ENCODE measurements at regions not wholly inside any gene's neighbourhood (a gene's known extent, or its start where the extent isn't known, plus 50 kb on each side); places are given as distances from the start of the nearest gene placed in this dataset.
"Not testable (repeated sequence)": the region's sequence is repeated elsewhere in the genome, so short reads cannot be mapped to it uniquely, and the experiment has no call there.

DNA sequence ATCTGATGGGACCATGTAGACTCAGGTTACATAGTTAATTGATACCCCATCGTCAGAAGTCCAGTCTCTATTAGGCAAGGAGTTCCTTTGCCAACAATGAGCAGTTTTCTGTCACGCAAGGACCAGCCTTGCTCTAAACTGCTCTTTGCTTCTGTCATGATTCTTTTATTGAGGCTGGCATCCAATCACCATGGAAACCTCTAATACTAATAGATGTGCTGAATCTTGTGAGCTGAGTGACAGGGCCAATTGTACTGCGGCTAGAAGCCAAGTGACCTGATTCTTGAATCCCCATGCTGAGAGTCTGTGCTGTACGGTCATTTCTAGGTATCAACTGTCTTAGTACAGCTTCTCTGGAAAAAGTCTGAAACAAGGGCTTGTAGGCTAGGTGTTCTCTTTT, 395.6 kb downstream of the RND3 start:
- no peak for DNase-seq

DNA sequence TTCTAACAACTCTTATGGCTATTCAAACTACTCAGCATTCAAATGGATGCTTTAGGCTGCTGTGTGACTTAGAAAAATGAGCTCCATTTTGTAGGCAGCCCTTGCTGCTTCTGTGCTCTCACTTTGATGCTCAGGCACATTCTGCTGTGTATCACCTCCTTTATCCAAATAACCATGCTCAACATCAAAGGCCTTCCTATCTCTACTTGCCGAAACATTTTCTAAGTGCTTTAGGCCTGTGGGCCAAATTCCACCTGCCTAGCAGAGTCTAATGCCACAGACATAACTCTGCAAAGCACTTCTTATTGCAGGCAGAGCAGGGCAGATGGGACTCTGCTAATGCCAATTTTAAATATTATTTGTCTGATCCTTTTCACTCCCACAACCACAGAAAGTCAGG, 397.4 kb downstream of the RND3 start:
- DNase-seq = no peak

GRCh38 chr2:150088538-150088937, 398.9 kb downstream of the RND3 start:
- no peak for DNase-seq

DNA sequence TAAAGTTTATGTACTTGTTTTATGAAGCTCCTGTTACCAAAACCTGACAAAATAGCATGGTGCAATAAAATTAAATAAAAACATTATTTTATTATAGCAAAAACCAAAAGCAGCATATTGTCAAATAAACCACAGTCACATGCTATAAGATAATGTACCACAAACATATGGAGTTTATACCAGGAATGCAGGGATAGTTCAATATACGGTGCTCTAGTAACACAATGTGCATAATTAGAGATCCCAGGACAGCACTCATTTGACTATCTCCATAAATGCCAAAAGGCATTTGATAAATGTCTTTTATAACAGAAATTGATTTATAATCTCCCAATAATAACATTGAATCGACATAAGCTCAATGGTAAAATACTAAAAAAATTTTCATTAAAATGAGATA, 402.0 kb downstream of the RND3 start:
- DNase-seq = no peak

DNA sequence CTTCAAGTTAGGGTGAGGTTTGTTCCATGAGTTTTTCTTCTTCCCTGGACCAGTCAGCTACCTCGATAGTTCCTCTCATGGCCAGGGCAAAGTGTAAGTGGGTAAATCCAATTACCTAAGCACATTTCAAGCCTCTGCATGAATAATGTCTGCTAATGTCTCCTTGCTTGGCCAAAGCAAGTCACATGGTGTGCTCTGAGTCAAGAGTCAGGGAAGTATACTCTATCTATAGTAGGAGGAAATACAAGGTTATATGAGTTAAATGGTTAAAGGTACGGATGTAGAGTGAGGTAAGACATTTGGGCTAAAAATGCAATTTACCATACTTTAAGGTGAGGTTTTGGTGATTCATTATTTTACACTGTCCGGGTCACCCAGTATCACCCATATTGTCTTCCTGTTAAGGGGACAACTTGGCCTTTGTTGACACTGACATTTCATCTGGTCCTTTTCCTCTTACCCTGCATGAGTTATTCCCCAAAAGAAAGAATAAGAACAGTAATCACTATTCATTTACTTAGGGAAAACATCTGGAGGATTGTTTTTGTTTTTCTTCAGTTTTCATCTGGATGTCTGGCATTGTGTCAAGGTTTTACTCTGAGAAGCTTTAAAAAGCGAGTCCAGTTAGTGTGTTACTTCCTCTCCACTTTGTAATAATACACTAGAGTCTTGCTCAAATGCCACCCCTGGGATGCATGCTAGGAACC, 405.5 kb downstream of the RND3 start:
- DNase-seq = no peak

DNA sequence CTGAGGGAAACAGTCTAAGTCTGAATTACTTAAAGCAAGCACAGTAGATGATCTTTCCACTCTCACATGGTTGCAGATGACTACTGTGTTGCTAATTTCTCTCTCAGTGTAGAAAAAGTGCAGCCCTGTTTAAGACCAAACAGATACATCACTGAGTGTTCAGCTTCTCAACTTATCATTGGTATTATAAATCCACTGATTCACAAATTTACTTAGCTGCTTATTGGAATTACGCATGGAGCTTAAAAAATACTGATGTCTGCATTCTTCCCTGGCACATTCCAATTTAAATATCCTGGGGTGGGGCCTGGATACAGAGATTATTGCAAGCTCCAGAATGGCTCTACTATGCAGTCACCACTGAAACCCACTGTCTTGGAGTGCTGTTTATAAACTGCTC, 411.2 kb downstream of the RND3 start:
- DNase-seq = no peak

GRCh38 chr2:150075831-150076230, 411.6 kb downstream of the RND3 start:
- no peak for DNase-seq

DNA sequence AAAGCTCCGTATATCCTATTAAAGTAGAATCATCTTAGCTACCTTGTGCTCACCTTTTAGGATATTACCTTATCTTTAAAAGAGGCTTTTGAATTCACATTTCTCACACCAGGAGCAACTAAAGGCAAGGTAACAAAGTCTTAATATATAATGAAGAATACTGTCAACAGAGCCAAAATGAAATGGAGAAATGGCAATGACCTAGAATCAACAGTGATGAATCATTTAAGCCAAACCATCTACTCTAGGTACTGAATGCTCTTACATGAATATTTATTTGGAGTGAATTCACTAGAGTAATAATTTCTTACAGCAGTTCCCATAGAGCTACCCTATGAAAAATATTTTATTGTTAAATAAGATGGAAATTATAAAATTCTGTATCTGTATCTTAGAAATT, 421.0 kb downstream of the RND3 start:
- DNase-seq = no peak

GRCh38 chr2:150063931-150064548, 423.4 kb downstream of the RND3 start:
- no peak for DNase-seq

GRCh38 chr2:150063432-150063889, 424.0 kb downstream of the RND3 start:
- DNase-seq = no peak

GRCh38 chr2:150062416-150062815, 425.1 kb downstream of the RND3 start:
- no peak for DNase-seq

- DNase-seq = no peak
These were observed 427.1 kb downstream of the RND3 start for GRCh38 chr2:150060341-150060740.

- DNase-seq = not testable (repeated sequence)
These were observed 427.8 kb downstream of the RND3 start for GRCh38 chr2:150059676-150060075.

DNA sequence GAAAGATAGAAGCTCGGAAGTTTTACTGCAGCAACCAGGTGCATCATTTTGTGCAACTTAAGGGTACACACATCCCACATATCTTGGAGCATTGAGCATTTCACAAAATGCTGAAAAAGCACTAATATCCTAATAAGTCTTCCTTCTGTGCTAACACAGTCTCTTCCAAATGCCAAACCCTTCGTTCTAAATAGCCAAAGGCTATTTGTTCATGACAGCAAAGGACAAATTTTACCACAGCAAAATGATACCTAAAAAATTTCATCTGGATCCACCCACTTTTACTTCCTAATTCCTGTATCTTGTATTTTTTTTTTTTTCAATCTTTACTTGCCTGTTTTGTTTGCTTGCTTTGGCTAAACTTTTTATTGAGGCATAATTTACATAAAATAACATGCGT, 435.0 kb downstream of the RND3 start:
- no peak for DNase-seq

GRCh38 chr2:150051004-150051403, 436.5 kb downstream of the RND3 start:
- no peak for DNase-seq

GRCh38 chr2:150050036-150050435, 437.4 kb downstream of the RND3 start:
- no peak for DNase-seq

GRCh38 chr2:150047620-150048222, 439.7 kb downstream of the RND3 start:
- DNase-seq = no peak

GRCh38 chr2:150046810-150047209, 440.7 kb downstream of the RND3 start:
- no peak for DNase-seq

DNA sequence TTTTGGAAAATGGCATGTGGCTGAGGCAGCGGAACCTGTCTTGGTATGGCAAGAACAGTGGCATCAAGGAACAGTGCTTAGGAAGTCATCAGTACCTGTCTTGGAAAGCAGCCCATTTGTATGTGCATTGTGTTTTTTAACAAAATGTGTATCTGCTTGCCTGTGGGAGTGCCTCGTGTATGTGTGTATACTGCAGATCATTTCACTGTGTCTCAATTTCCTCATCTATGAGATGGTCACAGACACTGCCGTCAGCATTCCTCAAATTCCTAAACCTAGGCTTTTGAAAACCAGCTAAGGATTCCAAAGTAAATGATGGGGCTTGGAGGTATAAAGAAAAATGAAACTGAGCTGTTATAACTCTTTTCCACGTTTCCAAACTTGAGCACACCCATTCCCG, 441.3 kb downstream of the RND3 start:
- no peak for DNase-seq

- DNase-seq = no peak
These were observed 441.9 kb downstream of the RND3 start for GRCh38 chr2:150045601-150046000.

DNA sequence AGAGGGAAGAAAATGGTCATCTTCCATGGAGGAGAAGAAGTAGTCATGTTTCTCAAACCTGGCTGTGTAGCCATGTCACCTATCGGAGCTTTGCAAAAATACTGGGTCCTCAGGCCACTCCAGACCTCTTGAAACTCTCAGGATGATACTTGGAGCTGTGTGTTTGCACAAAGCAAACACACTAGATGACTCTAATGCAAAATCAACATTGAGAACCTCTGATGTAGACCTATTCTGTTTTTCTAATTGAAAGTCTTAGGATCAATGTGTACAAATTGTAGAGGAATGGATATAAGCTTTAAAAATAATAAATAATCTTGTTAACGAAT, 444.3 kb downstream of the RND3 start:
- no peak for DNase-seq

GRCh38 chr2:150042500-150043171, 444.8 kb downstream of the RND3 start:
- no peak for DNase-seq

DNA sequence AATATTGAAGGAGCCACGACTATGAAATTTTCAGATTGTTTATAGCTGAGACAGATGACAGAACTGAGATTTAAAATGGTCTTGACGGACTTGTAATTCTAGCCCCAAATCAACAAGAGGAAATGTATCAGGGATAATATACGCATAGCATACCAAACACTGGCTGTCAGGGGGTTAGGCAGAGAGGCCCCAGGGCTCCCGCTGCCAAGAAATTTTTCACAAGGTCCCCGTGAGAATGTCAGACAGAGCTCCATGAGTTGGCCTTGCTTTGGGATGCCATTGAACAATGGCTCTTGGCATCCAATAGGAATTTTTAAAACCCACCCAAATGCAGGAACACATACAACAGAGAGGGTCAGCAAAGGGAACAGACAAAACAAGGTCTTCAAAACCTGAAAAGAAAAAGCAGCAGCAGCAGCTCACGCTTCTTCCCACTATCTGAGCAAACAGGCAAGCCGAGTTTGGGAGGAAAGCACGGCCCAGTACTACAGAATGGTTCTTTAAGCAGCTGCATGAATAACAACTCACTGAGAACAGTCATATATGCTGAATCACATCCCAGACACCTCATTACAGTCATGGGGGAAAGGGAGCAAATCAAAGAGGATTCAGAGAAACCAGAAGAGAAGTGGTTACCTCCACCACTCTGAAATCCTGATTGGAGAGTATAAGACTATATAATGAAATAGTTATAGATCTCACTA, 445.6 kb downstream of the RND3 start:
- no peak for DNase-seq
